ENCODE measurements at regions not wholly inside any gene's neighbourhood (a gene's known extent, or its start where the extent isn't known, plus 50 kb on each side); places are given as distances from the start of the nearest gene placed in this dataset.

GRCh38 chr3:68479779-68480178 lies 452.6 kb downstream of the TAFA4 start:
- TF ChIP-seq ZNF8 (CRISPR knock-in tag; IDR thresholded peaks at IDR 0.05): no peak
- TF ChIP-seq, protein P1, sequence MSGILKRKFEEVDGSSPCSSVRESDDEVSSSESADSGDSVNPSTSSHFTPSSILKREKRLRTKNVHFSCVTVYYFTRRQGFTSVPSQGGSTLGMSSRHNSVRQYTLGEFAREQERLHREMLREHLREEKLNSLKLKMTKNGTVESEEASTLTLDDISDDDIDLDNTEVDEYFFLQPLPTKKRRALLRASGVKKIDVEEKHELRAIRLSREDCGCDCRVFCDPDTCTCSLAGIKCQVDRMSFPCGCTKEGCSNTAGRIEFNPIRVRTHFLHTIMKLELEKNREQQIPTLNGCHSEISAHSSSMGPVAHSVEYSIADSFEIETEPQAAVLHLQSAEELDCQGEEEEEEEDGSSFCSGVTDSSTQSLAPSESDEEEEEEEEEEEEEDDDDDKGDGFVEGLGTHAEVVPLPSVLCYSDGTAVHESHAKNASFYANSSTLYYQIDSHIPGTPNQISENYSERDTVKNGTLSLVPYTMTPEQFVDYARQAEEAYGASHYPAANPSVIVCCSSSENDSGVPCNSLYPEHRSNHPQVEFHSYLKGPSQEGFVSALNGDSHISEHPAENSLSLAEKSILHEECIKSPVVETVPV (CRISPR knock-in tag; IDR thresholded peaks at IDR 0.05): no peak
- TF ChIP-seq ZNF70 (CRISPR knock-in tag; IDR thresholded peaks at IDR 0.05): no peak
- TF ChIP-seq ZC3H10 (CRISPR knock-in tag; IDR thresholded peaks at IDR 0.05): no peak
- TF ChIP-seq BACH2 (CRISPR knock-in tag; IDR thresholded peaks at IDR 0.05; ENCODE audit: borderline replicate concordance): no peak
- TF ChIP-seq TCF4 (CRISPR knock-in tag; IDR thresholded peaks at IDR 0.05; ENCODE audit: borderline replicate concordance): no peak
- TF ChIP-seq ZNF565 (CRISPR knock-in tag; conservative IDR thresholded peaks at IDR 0.05; ENCODE audit: low read depth): no peak
- TF ChIP-seq, protein P2, sequence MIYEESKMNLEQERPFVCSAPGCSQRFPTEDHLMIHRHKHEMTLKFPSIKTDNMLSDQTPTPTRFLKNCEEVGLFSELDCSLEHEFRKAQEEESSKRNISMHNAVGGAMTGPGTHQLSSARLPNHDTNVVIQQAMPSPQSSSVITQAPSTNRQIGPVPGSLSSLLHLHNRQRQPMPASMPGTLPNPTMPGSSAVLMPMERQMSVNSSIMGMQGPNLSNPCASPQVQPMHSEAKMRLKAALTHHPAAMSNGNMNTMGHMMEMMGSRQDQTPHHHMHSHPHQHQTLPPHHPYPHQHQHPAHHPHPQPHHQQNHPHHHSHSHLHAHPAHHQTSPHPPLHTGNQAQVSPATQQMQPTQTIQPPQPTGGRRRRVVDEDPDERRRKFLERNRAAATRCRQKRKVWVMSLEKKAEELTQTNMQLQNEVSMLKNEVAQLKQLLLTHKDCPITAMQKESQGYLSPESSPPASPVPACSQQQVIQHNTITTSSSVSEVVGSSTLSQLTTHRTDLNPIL (CRISPR knock-in tag; IDR thresholded peaks at IDR 0.05; ENCODE audit: low read depth): no peak
- no peak for TF ChIP-seq SNAI2 (CRISPR knock-in tag; IDR thresholded peaks at IDR 0.05)
- no peak for TF ChIP-seq TSHZ2 (CRISPR knock-in tag; IDR thresholded peaks at IDR 0.05)
- no peak for TF ChIP-seq GLIS3 (CRISPR knock-in tag; IDR thresholded peaks at IDR 0.05)
- TF ChIP-seq RARB (CRISPR knock-in tag; IDR thresholded peaks at IDR 0.05): no peak
- no peak for TF ChIP-seq OSR1 (CRISPR knock-in tag; IDR thresholded peaks at IDR 0.05)
- TF ChIP-seq ZFP3 (CRISPR knock-in tag; IDR thresholded peaks at IDR 0.05): no peak
- TF ChIP-seq, protein P3, sequence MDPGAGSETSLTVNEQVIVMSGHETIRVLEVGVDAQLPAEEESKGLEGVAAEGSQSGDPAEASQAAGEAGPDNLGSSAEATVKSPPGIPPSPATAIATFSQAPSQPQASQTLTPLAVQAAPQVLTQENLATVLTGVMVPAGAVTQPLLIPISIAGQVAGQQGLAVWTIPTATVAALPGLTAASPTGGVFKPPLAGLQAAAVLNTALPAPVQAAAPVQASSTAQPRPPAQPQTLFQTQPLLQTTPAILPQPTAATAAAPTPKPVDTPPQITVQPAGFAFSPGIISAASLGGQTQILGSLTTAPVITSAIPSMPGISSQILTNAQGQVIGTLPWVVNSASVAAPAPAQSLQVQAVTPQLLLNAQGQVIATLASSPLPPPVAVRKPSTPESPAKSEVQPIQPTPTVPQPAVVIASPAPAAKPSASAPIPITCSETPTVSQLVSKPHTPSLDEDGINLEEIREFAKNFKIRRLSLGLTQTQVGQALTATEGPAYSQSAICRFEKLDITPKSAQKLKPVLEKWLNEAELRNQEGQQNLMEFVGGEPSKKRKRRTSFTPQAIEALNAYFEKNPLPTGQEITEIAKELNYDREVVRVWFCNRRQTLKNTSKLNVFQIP (CRISPR knock-in tag; IDR thresholded peaks at IDR 0.05; ENCODE audit: borderline replicate concordance, low read depth): no peak
- TF ChIP-seq CSDC2 (CRISPR knock-in tag; IDR thresholded peaks at IDR 0.05): no peak
- no peak for TF ChIP-seq ISL1 (CRISPR knock-in tag; IDR thresholded peaks at IDR 0.05)
- TF ChIP-seq ARNTL (CRISPR knock-in tag; IDR thresholded peaks at IDR 0.05; ENCODE audit: borderline replicate concordance, low read depth): no peak
- TF ChIP-seq PATZ1 (CRISPR knock-in tag; IDR thresholded peaks at IDR 0.05; ENCODE audit: borderline replicate concordance): no peak
- ATAC-seq: no peak

GRCh38 chr3:68468695-68469375 lies 463.5 kb downstream of the TAFA4 start:
- ATAC-seq: no peak
- no peak for TF ChIP-seq TOX (CRISPR knock-in tag; IDR thresholded peaks at IDR 0.05; ENCODE audit: borderline replicate concordance)
- TF ChIP-seq, protein P2 (CRISPR knock-in tag; IDR thresholded peaks at IDR 0.05; ENCODE audit: low read depth): no peak
- TF ChIP-seq BACH2 (CRISPR knock-in tag; IDR thresholded peaks at IDR 0.05; ENCODE audit: borderline replicate concordance): no peak
- TF ChIP-seq PATZ1 (CRISPR knock-in tag; IDR thresholded peaks at IDR 0.05; ENCODE audit: borderline replicate concordance): no peak
- no peak for TF ChIP-seq OSR1 (CRISPR knock-in tag; IDR thresholded peaks at IDR 0.05)
- no peak for TF ChIP-seq ISL1 (CRISPR knock-in tag; IDR thresholded peaks at IDR 0.05)
- TF ChIP-seq ZNF565 (CRISPR knock-in tag; conservative IDR thresholded peaks at IDR 0.05; ENCODE audit: low read depth): no peak
- TF ChIP-seq, protein P3 (CRISPR knock-in tag; IDR thresholded peaks at IDR 0.05; ENCODE audit: borderline replicate concordance, low read depth): no peak

Measured in SK-N-SH treated with all-trans-retinoic acid at 6 μM for 48 hours (cell line).